ENCODE measurements at regions not wholly inside any gene's neighbourhood (a gene's known extent, or its start where the extent isn't known, plus 50 kb on each side); places are given as distances from the start of the nearest gene placed in this dataset.
"Not testable (repeated sequence)": the region's sequence is repeated elsewhere in the genome, so short reads cannot be mapped to it uniquely, and the experiment has no call there.

DNA sequence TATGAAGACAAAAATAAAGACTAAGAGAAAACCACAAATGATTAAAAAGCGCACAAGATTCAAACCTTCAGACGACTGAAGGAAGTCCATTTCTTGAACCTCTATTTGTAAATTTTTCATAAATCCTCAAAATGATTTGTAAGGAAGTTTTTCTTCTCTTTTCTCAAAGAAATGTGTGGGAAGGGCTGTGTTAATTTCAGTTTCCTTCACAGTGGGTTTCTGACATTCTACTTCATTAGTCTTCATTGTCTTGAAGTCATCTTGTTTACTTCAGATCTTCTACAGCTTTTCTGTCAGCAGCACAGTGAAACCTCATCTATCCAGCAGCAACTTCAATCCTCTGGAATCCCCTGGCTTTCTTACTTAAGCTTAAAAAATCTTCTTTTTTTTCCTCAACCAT, 87.6 kb upstream of the MYLIP start:
- no CpG with 5 or more reads among the region's 2 CpGs for WGBS (ENCODE audit: insufficient coverage, insufficient read length)
- Histone ChIP-seq H3K27ac (ENCODE audit: low read length) (no peak overlapping the region), H3K9me3 (ENCODE audit: control insufficient read depth, insufficient read depth, low read length) (no peaks in the 10 kb centered on the region; the same call in 1 of the 2 replicates), H3K36me3 (ENCODE audit: control insufficient read depth, insufficient read depth, low read length) (no peaks in the 10 kb centered on the region), H3K4me3 (ENCODE audit: low read length) (no peak overlapping the region), H3K4me1 (ENCODE audit: control insufficient read depth, insufficient read depth, low read length) (0 out of 2 replicates have a peak, but pooled peaks cover 1% of the 10 kb centered on the region), H3K27me3 (ENCODE audit: control insufficient read depth, insufficient read depth, low read length) (no peaks in the 10 kb centered on the region)
- no peak for DNase-seq (ENCODE audit: low read depth, low spot score)

DNA sequence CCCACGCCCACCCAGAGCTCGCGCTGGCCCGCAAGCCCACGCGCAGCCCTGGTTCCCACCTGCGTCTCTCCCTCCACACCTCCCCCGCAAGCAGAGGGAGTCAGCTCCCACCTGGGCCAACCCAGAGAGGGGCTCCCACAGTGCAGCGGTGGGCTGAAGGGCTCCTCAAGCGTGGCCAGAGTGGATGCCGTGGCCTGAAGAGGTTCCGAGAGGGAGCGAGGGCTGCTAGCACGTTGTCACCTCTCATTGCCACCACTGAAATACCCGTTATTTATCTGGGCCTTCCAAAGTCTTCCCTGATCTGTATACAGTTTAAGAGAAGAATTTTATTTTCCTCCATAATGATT, 88.3 kb upstream of the MYLIP start:
- no peaks in the 10 kb centered on the region for H3K36me3 ChIP-seq (ENCODE audit: control insufficient read depth, insufficient read depth, low read length)
- H3K4me3 ChIP-seq (ENCODE audit: low read length): no peak overlapping the region
- no CpG with 5 or more reads among the region's 15 CpGs for WGBS (ENCODE audit: insufficient coverage, insufficient read length)
- DNase-seq (ENCODE audit: low read depth, low spot score): no peak
- 0 out of 2 replicates have a peak, but pooled peaks cover 1% of the 10 kb centered on the region for H3K4me1 ChIP-seq (ENCODE audit: control insufficient read depth, insufficient read depth, low read length)
- H3K9me3 ChIP-seq (ENCODE audit: control insufficient read depth, insufficient read depth, low read length): no peaks in the 10 kb centered on the region; the same call in 1 of the 2 replicates
- H3K27ac ChIP-seq (ENCODE audit: low read length): no peak overlapping the region
- H3K27me3 ChIP-seq (ENCODE audit: control insufficient read depth, insufficient read depth, low read length): no peaks in the 10 kb centered on the region

DNA sequence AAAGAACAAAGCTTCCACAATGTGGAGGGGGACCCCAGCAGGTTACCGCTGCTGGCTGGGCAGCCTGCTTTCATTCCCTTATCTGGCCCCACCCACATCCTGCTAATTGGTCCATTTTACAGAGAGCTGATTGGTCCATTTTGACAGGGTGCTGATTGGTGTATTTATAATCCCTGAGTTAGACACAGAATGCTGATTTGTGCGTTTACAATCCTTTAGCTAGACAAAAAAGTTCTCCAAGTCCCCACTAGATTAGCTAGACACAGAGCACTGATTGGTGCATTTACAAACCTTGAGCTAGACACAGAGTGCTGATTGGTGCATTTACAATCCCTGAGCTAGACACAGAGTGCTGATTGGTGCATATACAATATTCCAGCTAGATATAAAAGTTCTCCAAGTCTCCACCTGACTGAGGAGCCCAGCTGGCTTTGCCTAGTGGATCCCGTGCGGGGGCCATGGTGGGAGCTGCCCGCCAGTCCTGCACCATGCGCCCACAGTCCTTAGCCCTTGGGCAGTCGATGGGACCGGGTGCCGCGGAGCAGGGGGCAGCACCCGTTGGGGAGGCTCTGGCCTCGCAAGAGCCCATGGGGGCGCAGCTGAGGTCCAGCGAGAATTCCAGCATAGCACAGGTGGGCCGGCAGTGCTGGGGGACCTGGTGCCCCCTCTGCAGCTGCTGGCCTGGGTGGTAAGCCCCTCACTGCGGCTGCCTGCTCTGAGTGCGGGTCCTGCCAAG, 88.8 kb upstream of the MYLIP start:
- not testable (repeated sequence) for H3K27me3 ChIP-seq (ENCODE audit: control insufficient read depth, insufficient read depth, low read length); H3K4me3 ChIP-seq (ENCODE audit: low read length); H3K27ac ChIP-seq (ENCODE audit: low read length); H3K9me3 ChIP-seq (ENCODE audit: control insufficient read depth, insufficient read depth, low read length); H3K36me3 ChIP-seq (ENCODE audit: control insufficient read depth, insufficient read depth, low read length); H3K4me1 ChIP-seq (ENCODE audit: control insufficient read depth, insufficient read depth, low read length); DNase-seq (ENCODE audit: low read depth, low spot score)
- WGBS (ENCODE audit: insufficient coverage, insufficient read length): no CpG with 5 or more reads among the region's 17 CpGs

DNA sequence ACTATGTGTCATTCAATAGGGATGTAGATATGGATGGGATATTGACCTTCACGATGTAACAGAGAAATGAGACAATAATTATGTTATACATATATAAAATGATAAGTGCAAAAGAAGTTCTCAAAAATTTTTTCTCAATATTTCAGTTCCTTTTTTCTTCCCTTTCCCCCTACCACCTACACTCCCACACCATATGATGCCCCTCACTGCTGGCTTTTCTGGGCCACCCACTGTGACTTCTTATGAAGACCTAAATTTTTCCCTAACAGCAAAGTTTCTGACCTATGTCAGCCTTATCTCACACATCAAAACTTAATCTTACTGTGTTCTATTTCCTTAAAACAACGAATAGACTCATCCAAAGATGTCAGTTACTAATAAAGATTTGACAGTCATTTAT, 89.9 kb upstream of the MYLIP start:
- 100% methylated on average over 1 of the region's 2 CpGs for WGBS (ENCODE audit: insufficient coverage, insufficient read length)
- 0 out of 2 replicates have a peak, but pooled peaks cover 1% of the 10 kb centered on the region for H3K4me1 ChIP-seq (ENCODE audit: control insufficient read depth, insufficient read depth, low read length)

DNA sequence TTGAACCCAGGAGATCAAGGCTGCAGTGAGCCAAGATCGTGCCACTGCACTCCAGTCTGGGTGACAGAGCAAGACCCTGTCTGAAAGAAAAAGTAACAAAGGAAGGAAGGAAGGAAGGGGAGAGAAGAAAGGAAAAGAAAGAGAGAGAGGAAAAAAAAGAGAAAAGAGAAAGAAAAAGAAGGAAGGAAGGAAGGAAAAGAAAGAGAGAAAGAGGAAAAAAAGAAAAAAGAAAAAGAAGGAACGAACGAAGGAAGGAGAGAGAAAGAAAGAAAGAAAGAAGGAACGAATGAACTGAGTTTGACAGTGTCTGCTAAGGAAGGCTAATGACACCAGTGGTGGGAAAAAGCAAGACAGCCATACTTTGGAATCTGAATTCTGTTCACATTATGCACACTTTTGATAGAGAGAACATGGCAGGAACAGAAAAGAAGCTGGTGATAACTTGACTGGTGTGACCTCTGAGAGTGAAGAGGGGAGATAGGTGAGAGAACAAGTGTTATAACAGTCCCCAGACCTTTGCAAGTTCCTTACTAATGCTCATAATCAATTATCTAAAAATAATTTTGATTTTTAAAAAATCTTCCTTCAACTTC, 93.3 kb upstream of the MYLIP start:
- no peaks in the 10 kb centered on the region; the same call in 1 of the 2 replicates for H3K9me3 ChIP-seq (ENCODE audit: control insufficient read depth, insufficient read depth, low read length)
- H3K36me3 ChIP-seq (ENCODE audit: control insufficient read depth, insufficient read depth, low read length): no peaks in the 10 kb centered on the region
- H3K27ac ChIP-seq (ENCODE audit: low read length): no peak overlapping the region
- 0 out of 2 replicates have a peak, but pooled peaks cover 1% of the 10 kb centered on the region for H3K4me1 ChIP-seq (ENCODE audit: control insufficient read depth, insufficient read depth, low read length)
- WGBS (ENCODE audit: insufficient coverage, insufficient read length): no CpG with 5 or more reads among the region's 4 CpGs
- H3K27me3 ChIP-seq (ENCODE audit: control insufficient read depth, insufficient read depth, low read length): no peaks in the 10 kb centered on the region
- no peak overlapping the region for H3K4me3 ChIP-seq (ENCODE audit: low read length)
- DNase-seq (ENCODE audit: low read depth, low spot score): no peak

More for the DNA sequence above, 89.9 kb upstream of the MYLIP start:
- H3K36me3 ChIP-seq (ENCODE audit: control insufficient read depth, insufficient read depth, low read length): no peaks in the 10 kb centered on the region
- H3K4me3 ChIP-seq (ENCODE audit: low read length): no peak overlapping the region
- no peaks in the 10 kb centered on the region for H3K27me3 ChIP-seq (ENCODE audit: control insufficient read depth, insufficient read depth, low read length)
- no peak for DNase-seq (ENCODE audit: low read depth, low spot score)
- H3K27ac ChIP-seq (ENCODE audit: low read length): no peak overlapping the region
- no peaks in the 10 kb centered on the region; the same call in 1 of the 2 replicates for H3K9me3 ChIP-seq (ENCODE audit: control insufficient read depth, insufficient read depth, low read length)

DNA sequence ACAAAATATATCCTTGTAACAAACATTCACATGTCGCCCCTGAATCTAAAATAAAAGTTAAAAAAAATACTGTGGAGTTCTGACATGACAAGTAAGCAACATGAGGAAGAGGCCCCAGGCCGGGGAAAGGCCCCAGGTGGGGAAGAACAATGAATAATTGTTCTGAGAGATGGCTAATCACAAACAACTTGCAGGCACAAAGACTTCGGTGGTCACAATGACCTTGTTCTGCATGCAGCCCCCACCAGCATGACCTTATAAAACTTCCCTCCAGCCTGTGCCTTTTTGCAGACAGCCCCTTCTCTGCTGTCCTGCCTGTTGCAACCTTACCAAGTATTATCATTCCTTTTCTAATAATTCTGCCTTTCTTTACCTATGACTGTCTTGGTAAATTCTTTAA, 95.7 kb upstream of the MYLIP start:
- no peaks in the 10 kb centered on the region for H3K36me3 ChIP-seq (ENCODE audit: control insufficient read depth, insufficient read depth, low read length)
- H3K27me3 ChIP-seq (ENCODE audit: control insufficient read depth, insufficient read depth, low read length): no peaks in the 10 kb centered on the region
- WGBS (ENCODE audit: insufficient coverage, insufficient read length): no CpG with 5 or more reads among the region's 3 CpGs
- no peak for DNase-seq (ENCODE audit: low read depth, low spot score)
- no peak overlapping the region for H3K4me3 ChIP-seq (ENCODE audit: low read length)
- H3K27ac ChIP-seq (ENCODE audit: low read length): no peak overlapping the region
- 0 out of 2 replicates have a peak, but pooled peaks cover 1% of the 10 kb centered on the region for H3K4me1 ChIP-seq (ENCODE audit: control insufficient read depth, insufficient read depth, low read length)
- H3K9me3 ChIP-seq (ENCODE audit: control insufficient read depth, insufficient read depth, low read length): no peaks in the 10 kb centered on the region; the same call in 1 of the 2 replicates

DNA sequence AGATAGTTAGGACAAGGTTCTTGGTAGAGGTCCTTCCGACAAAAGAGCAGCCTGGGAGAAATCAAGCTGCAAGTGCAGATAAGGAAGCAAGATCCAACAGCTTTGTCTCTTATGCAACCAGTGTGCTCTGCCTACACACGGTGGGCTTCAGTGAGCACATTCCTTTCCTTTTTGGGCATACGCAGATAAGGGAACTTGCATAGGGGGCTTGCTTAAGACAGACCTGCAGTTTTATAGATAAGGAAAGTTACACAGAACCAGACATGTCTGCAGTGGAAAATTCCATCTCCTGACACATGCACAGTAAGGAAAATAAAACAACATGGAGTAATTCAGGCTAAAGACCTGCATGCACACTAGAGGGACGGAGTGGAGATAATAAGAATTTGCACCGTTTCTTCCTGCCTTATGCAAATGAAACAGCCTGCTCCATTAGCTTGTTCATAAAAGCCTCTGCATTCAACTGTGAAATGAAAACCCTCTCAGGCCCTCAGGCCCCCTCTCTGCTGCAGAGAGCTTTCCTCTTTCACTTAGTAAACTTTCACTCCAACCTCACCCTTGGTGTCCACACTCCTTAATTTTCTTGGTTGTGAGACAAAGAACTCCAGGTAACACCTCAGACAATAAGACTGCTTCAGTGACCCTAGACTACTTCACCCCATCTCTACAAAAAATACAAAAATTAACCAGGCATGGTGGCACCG, 97.5 kb upstream of the MYLIP start:
- no peak overlapping the region for H3K4me3 ChIP-seq (ENCODE audit: low read length)
- no peak for DNase-seq (ENCODE audit: low read depth, low spot score)
- no peak overlapping the region for H3K27ac ChIP-seq (ENCODE audit: low read length)
- H3K36me3 ChIP-seq (ENCODE audit: control insufficient read depth, insufficient read depth, low read length): no peaks in the 10 kb centered on the region
- WGBS (ENCODE audit: insufficient coverage, insufficient read length): no CpG with 5 or more reads among the region's 6 CpGs
- no peaks in the 10 kb centered on the region for H3K4me1 ChIP-seq (ENCODE audit: control insufficient read depth, insufficient read depth, low read length)
- no peaks in the 10 kb centered on the region for H3K27me3 ChIP-seq (ENCODE audit: control insufficient read depth, insufficient read depth, low read length)
- no peaks in the 10 kb centered on the region; the same call in 1 of the 2 replicates for H3K9me3 ChIP-seq (ENCODE audit: control insufficient read depth, insufficient read depth, low read length)

DNA sequence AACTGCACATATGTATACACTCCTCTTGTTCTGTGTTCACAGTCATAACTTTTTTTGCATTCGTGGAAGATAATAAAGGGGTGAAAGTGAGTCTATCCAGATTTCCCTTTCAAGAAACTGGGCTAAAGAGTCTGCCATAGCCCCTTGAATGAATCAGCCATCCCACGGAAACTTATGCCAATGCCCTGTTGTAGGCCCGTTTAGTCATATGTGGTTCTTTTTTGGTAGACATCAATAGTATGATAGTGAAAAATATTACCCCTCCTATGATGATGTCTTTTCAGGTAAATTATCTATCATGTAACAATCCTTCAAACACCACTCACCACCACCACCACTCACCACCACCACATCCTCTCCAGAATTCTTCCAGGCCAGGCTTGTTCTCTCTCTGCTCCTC, 99.9 kb upstream of the MYLIP start:
- no peak for DNase-seq (ENCODE audit: low read depth, low spot score)
- H3K27me3 ChIP-seq (ENCODE audit: control insufficient read depth, insufficient read depth, low read length): no peaks in the 10 kb centered on the region
- no CpG with 5 or more reads among the region's 3 CpGs for WGBS (ENCODE audit: insufficient coverage, insufficient read length)

DNA sequence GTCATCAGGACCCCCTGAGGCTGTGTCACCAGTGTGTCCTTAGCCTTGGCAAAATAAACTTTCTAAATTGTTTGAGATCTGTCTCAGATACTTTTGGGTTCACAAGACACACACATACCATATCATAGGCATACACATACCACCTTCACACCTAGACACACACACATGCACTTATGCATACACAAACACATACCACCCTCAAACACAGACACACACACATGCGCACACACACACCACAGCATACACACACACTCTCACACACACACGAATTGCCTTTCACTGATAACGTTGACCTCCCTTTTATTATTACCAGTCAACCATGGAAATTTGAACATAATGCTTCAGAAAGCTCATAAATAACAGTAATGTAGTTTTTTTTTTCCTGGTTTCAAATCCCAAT, 108.6 kb upstream of the MYLIP start:
- Histone ChIP-seq H3K27me3 (ENCODE audit: control insufficient read depth, insufficient read depth, low read length) (no peaks in the 10 kb centered on the region), H3K27ac (ENCODE audit: low read length) (no peak overlapping the region), H3K4me1 (ENCODE audit: control insufficient read depth, insufficient read depth, low read length) (no peaks in the 10 kb centered on the region), H3K4me3 (ENCODE audit: low read length) (no peak overlapping the region), H3K36me3 (ENCODE audit: control insufficient read depth, insufficient read depth, low read length) (no peaks in the 10 kb centered on the region), H3K9me3 (ENCODE audit: control insufficient read depth, insufficient read depth, low read length) (no peaks in the 10 kb centered on the region)
- no peak for DNase-seq (ENCODE audit: low read depth, low spot score)
- WGBS (ENCODE audit: insufficient coverage, insufficient read length): 100% methylated on average over 3 of the region's 3 CpGs

More for the DNA sequence above, 99.9 kb upstream of the MYLIP start:
- no peak overlapping the region for H3K27ac ChIP-seq (ENCODE audit: low read length)
- H3K36me3 ChIP-seq (ENCODE audit: control insufficient read depth, insufficient read depth, low read length): no peaks in the 10 kb centered on the region
- H3K4me3 ChIP-seq (ENCODE audit: low read length): no peak overlapping the region
- H3K4me1 ChIP-seq (ENCODE audit: control insufficient read depth, insufficient read depth, low read length): no peaks in the 10 kb centered on the region
- H3K9me3 ChIP-seq (ENCODE audit: control insufficient read depth, insufficient read depth, low read length): no peaks in the 10 kb centered on the region; the same call in 1 of the 2 replicates

DNA sequence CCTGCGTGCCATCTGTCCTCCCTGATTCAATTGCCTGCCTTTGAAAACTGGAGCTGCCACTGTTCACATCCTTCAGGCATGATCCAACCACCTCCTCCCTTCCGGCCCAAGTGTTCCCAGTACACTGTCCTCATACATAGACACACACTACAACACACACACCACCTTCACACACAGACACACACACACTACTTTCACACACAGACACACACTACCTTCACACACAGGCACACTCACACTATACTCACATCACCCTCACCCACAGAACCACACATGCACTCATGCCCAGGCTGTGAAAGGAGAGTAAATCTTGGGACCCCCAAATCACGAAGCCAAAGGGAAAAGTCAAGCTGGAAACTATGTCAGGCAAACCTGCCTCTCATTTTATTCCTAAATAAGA, 109.4 kb upstream of the MYLIP start:
- Histone ChIP-seq H3K9me3 (ENCODE audit: control insufficient read depth, insufficient read depth, low read length) (no peaks in the 10 kb centered on the region), H3K36me3 (ENCODE audit: control insufficient read depth, insufficient read depth, low read length) (no peaks in the 10 kb centered on the region), H3K4me3 (ENCODE audit: low read length) (no peak overlapping the region), H3K27ac (ENCODE audit: low read length) (no peak overlapping the region), H3K27me3 (ENCODE audit: control insufficient read depth, insufficient read depth, low read length) (no peaks in the 10 kb centered on the region), H3K4me1 (ENCODE audit: control insufficient read depth, insufficient read depth, low read length) (no peaks in the 10 kb centered on the region)
- DNase-seq (ENCODE audit: low read depth, low spot score): no peak
- WGBS (ENCODE audit: insufficient coverage, insufficient read length): no CpG with 5 or more reads among the region's 3 CpGs

Data from iPS DF 6.9 (cell line).